ENCODE measurements at regions not wholly inside any gene's neighbourhood (a gene's known extent, or its start where the extent isn't known, plus 50 kb on each side); places are given as distances from the start of the nearest gene placed in this dataset.

- TF ChIP-seq CTCF (IDR thresholded peaks at IDR 0.05), result no peak
- TF ChIP-seq ZFX (IDR thresholded peaks at IDR 0.05; ENCODE audit: borderline replicate concordance), result no peak
Measured at GRCh38 chr7:10082896-10083295, 890.8 kb upstream of the PHF14 start.
